Upper lobe of left lung (tissue), 6 donors: ENCODE measurements at regions not wholly inside any gene's neighbourhood (a gene's known extent, or its start where the extent isn't known, plus 50 kb on each side); places are given as distances from the start of the nearest gene placed in this dataset.

ENCODE experiments used
- ATAC-seq, 2 donors: fragments of 200-7000 bp; cut with Tn5 transposase; one replicate each; pipeline ENCODE4 v1.9.1; 2022; ENCODE audit warnings: mild to moderate bottlenecking in 2 of 2, moderate library complexity in 2 of 2; ENCODE audit not compliant: low FRiP score in 2 of 2
- DNase-seq, 2 donors: peaks; one replicate each; pipeline ENCODE4 v3.0.0-alpha.2; 2019 to 2020
- H3K27ac ChIP-seq, 4 donors: fragments of 200-600 bp; sonication (generic); one replicate each; pipeline ENCODE4 v1.5.1; 2016 to 2019
- H3K27me3 ChIP-seq, 4 donors: fragments of 200-600 bp; sonication (generic); one replicate each; pipeline ENCODE4 v1.5.1; 2017 to 2019
- H3K36me3 ChIP-seq, 4 donors: fragments of 200-600 bp; sonication (generic); one replicate each; pipeline ENCODE4 v1.5.1; 2016 to 2019
- H3K4me1 ChIP-seq, 4 donors: fragments of 200-600 bp; sonication (generic); one replicate each; pipeline ENCODE4 v1.5.1; 2018 to 2019
- H3K4me3 ChIP-seq, 4 donors: fragments of 200-600 bp; sonication (generic); one replicate each; pipeline ENCODE4 v1.5.1; 2017 to 2019; ENCODE audit warnings: mild to moderate bottlenecking in 2 of 4, moderate library complexity in 1 of 4
- H3K9me3 ChIP-seq, 4 donors: fragments of 200-600 bp; sonication (generic); one replicate each; pipeline ENCODE4 v1.5.1; 2018 to 2019
- EP300 ChIP-seq, 4 donors: sonication (generic); formaldehyde crosslinking; IDR thresholded peaks; one replicate each; pipeline ENCODE4 v1.5.1; 2017; ENCODE audit warnings: antibody characterized with exemption in 4 of 4, control low read depth in 2 of 4
- POLR2A ChIP-seq, 4 donors: fragments of 450-650 bp; IDR thresholded peaks; one replicate each; pipeline ENCODE4 v1.5.1; 2016 to 2017; ENCODE audit warnings: antibody characterized with exemption in 4 of 4, mild to moderate bottlenecking in 2 of 4
- POLR2AphosphoS5 ChIP-seq, 2 donors: sonication (generic); formaldehyde crosslinking; IDR thresholded peaks; one replicate each; pipeline ENCODE4 v1.5.1; 2017; ENCODE audit warnings: antibody characterized with exemption in 2 of 2
- WGBS, 2 donors: methylation state at CpG; one replicate each; pipeline ENCODE4 v1.1.5; 2017 to 2018; 5-methylcytosine and 5-hydroxymethylcytosine counted together
- TF ChIP-seq, protein P1 (sequence below), 6 experiments: fragments of 450-650 bp in 4 of 6; fragments of 200-600 bp in 2 of 6; sonication (generic) in 2 of 6; IDR thresholded peaks; one replicate each; pipeline ENCODE4 v1.5.1; 2016 to 2019; ENCODE audit warnings: antibody characterized with exemption in 6 of 6
- donor health status: DM: no; HTN: no; CAD: no; lungs with moderate emphysema.
- donor health status: DM: no; HTN: yes; CAD: no; lungs with severe emphysema.

DNA sequence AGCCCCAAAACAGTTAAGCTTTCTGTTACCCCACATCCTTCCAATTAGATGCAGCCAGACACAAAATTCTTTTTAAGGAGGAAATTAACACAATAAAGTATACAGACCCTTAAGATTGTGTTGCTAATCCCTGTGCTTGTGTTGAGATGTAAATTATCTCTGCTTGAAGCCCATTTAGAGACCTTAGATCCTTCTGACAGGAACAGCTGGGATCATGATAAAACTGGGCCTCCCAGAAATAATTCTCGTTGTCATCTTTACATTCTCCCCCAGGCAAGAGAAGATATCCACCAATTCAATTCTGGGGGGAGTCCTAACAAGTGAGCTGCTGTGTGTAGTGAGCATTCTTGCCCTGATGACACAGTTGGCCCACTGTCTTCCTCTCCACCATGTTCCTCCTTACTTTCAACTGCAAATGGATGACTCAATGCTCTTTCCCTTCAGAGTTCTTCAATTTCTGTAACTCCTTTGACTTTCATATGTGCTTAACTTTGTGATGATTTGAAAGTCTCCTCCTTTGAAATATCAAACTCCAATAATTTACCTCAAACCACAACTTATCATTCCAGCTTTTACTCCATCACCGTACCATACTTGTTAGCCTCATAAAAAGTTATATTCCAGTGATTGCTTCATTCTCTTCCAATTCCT, 186.6 kb downstream of the RAP2B start:
- no peaks in the 10 kb centered on the region for H3K27me3 ChIP-seq
- TF ChIP-seq POLR2AphosphoS5 (IDR thresholded peaks at IDR 0.05) = no peak
- TF ChIP-seq, protein P1, sequence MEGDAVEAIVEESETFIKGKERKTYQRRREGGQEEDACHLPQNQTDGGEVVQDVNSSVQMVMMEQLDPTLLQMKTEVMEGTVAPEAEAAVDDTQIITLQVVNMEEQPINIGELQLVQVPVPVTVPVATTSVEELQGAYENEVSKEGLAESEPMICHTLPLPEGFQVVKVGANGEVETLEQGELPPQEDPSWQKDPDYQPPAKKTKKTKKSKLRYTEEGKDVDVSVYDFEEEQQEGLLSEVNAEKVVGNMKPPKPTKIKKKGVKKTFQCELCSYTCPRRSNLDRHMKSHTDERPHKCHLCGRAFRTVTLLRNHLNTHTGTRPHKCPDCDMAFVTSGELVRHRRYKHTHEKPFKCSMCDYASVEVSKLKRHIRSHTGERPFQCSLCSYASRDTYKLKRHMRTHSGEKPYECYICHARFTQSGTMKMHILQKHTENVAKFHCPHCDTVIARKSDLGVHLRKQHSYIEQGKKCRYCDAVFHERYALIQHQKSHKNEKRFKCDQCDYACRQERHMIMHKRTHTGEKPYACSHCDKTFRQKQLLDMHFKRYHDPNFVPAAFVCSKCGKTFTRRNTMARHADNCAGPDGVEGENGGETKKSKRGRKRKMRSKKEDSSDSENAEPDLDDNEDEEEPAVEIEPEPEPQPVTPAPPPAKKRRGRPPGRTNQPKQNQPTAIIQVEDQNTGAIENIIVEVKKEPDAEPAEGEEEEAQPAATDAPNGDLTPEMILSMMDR (IDR thresholded peaks at IDR 0.05) = no peak
- TF ChIP-seq POLR2A (IDR thresholded peaks at IDR 0.05) = no peak
- TF ChIP-seq EP300 (IDR thresholded peaks at IDR 0.05) = no peak
- H3K4me3 ChIP-seq = no peak overlapping the region
- H3K9me3 ChIP-seq = no peaks in the 10 kb centered on the region
- no peak for DNase-seq
- H3K4me1 ChIP-seq = no peaks in the 10 kb centered on the region
- ATAC-seq = no peak
- WGBS, 2 donors = 70 to 80% methylated on average over 2 of the region's 2 CpGs
- H3K27ac ChIP-seq = no peak overlapping the region
- no peaks in the 10 kb centered on the region for H3K36me3 ChIP-seq

DNA sequence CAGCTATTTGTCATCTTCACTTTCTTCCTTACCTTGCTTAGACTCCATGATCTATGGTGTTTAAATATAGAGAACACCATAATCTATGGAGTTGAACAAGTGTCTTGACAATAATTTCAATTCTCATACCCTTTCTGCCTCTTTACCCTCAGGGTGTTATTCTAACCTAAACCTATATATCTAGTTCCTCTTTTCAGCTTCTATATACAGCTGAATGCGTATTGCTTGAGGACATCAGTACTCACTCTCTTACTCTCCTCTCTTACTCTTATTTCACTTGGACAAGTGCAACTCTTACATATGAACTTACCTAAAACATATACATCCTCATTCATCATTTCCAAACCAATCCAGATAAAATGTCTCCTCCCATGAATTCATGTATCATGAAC, 187.1 kb downstream of the RAP2B start:
- Histone ChIP-seq H3K9me3 (no peaks in the 10 kb centered on the region), H3K27me3 (no peaks in the 10 kb centered on the region), H3K4me3 (no peak overlapping the region), H3K36me3 (no peaks in the 10 kb centered on the region), H3K4me1 (no peaks in the 10 kb centered on the region), H3K27ac (no peak overlapping the region)
- no peak for ATAC-seq
- WGBS, 2 donors = 76 to 96% methylated on average over 1 of the region's 1 CpG
- no peak for TF ChIP-seq POLR2A (IDR thresholded peaks at IDR 0.05)
- TF ChIP-seq, protein P1 (IDR thresholded peaks at IDR 0.05) = no peak
- no peak for TF ChIP-seq POLR2AphosphoS5 (IDR thresholded peaks at IDR 0.05)
- no peak for TF ChIP-seq EP300 (IDR thresholded peaks at IDR 0.05)
- DNase-seq = no peak

GRCh38 chr3:153350420-153350819, 188.4 kb downstream of the RAP2B start:
- no peaks in the 10 kb centered on the region for H3K4me1 ChIP-seq
- WGBS, 2 donors = 66 to 77% methylated on average over 2 of the region's 2 CpGs
- ATAC-seq (no peak), DNase-seq (no peak)
- no peak overlapping the region for H3K27ac ChIP-seq
- no peak overlapping the region for H3K4me3 ChIP-seq
- no peaks in the 10 kb centered on the region for H3K9me3 ChIP-seq
- TF ChIP-seq EP300 (IDR thresholded peaks at IDR 0.05) = no peak
- no peak for TF ChIP-seq POLR2A (IDR thresholded peaks at IDR 0.05)
- TF ChIP-seq POLR2AphosphoS5 (IDR thresholded peaks at IDR 0.05) = no peak
- TF ChIP-seq, protein P1 (IDR thresholded peaks at IDR 0.05) = no peak
- H3K36me3 ChIP-seq = no peaks in the 10 kb centered on the region
- no peaks in the 10 kb centered on the region for H3K27me3 ChIP-seq

DNA sequence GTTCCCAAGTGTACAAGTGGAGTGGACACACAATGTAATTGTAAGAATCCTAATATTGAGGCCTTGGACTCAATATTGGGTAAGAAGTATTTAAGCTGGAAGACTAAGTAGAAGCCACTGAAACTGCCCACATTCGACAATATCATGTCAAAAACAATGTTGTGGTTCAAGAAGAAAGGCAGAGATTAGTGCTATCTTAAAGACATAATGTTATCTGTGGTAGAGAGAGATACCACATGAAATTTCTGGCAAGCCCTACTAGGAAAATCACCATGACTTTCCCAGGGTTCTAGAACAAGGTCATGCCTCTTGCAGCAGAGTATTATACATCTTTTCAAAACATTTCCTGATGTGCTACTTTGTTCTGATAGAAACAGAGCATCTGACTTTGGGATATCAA, 192.6 kb downstream of the RAP2B start:
- WGBS, 2 donors = 68 to 83% methylated on average over 1 of the region's 1 CpG
- no peak for ATAC-seq
- H3K4me1 ChIP-seq = peaks cover 0 to 5% (median 0%) of the 10 kb centered on the region in 4 donors

More for the DNA sequence above, 192.6 kb downstream of the RAP2B start:
- Histone ChIP-seq H3K4me3 (no peak overlapping the region), H3K9me3 (no peaks in the 10 kb centered on the region), H3K27ac (no peak overlapping the region), H3K27me3 (no peaks in the 10 kb centered on the region), H3K36me3 (no peaks in the 10 kb centered on the region)
- DNase-seq = no peak
- TF ChIP-seq EP300 (IDR thresholded peaks at IDR 0.05) = no peak
- no peak for TF ChIP-seq POLR2A (IDR thresholded peaks at IDR 0.05)
- TF ChIP-seq, protein P1 (IDR thresholded peaks at IDR 0.05) = no peak
- TF ChIP-seq POLR2AphosphoS5 (IDR thresholded peaks at IDR 0.05) = no peak
